ENCODE measurements at regions not wholly inside any gene's neighbourhood (a gene's known extent, or its start where the extent isn't known, plus 50 kb on each side); places are given as distances from the start of the nearest gene placed in this dataset.
A peak's percentile ranks its signal among the peaks of the same experiment; 100 is the strongest.
"Not testable (repeated sequence)": the region's sequence is repeated elsewhere in the genome, so short reads cannot be mapped to it uniquely, and the experiment has no call there.

- ATAC-seq, result no peak
- H3K36me3 ChIP-seq, result no peaks in the 10 kb centered on the region
- H3K27ac ChIP-seq, result no peak overlapping the region
- WGBS, 2 donors (ENCODE audit: low coverage in 1 of 2), result 71 to 89% methylated on average over 1 to 2 of the region's 2 CpGs
- H3K27me3 ChIP-seq, result no peaks in the 10 kb centered on the region
- H3K4me1 ChIP-seq, result no peaks in the 10 kb centered on the region
- TF ChIP-seq POLR2A (IDR thresholded peaks at IDR 0.05) (no peak), CTCF (IDR thresholded peaks at IDR 0.05) (no peak), POLR2AphosphoS5 (IDR thresholded peaks at IDR 0.05) (no peak), EP300 (IDR thresholded peaks at IDR 0.05) (no peak)
- peaks cover 0 to 15% (median 0%) of the 10 kb centered on the region in 3 donors for H3K9me3 ChIP-seq
- H3K4me3 ChIP-seq, result no peak overlapping the region
These were observed 72.5 kb upstream of the KIAA0040 start for GRCh38 chr1:175265091-175265490.

DNA sequence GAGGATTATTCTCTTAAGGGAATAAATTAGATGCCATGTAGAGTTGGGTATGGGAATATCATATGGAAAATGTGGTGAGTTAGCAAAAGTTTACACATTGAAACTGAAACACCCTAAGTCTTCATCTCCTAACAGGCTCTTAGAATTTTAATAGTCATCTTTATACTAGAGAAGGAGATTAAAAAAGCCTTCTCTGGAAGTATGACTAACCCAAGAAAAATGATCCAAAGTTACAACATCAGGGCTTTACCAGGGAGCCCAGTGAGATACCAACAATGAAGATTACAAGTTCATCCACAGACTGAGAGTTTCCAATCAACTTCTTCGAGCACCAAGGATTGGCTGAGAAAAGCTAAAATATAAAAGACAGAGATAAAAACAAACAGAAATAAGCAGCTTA is 70.0 kb upstream of the KIAA0040 start:
- no peaks in the 10 kb centered on the region for H3K36me3 ChIP-seq
- peaks cover 0 to 15% (median 0%) of the 10 kb centered on the region in 3 donors for H3K9me3 ChIP-seq
- H3K4me1 ChIP-seq, result no peaks in the 10 kb centered on the region
- no peaks in the 10 kb centered on the region for H3K27me3 ChIP-seq
- H3K27ac ChIP-seq, result no peak overlapping the region
- TF ChIP-seq POLR2AphosphoS5 (IDR thresholded peaks at IDR 0.05), result no peak
- no peak for TF ChIP-seq EP300 (IDR thresholded peaks at IDR 0.05)
- TF ChIP-seq POLR2A (IDR thresholded peaks at IDR 0.05), result no peak
- TF ChIP-seq CTCF (IDR thresholded peaks at IDR 0.05), result no peak
- 89% methylated on average over 1 of the region's 1 CpG; no CpG with 5 or more reads in 1 of the 2 donors for WGBS, 2 donors (ENCODE audit: low coverage in 1 of 2)
- ATAC-seq, result peak; percentile 62
- no peak overlapping the region for H3K4me3 ChIP-seq

DNA sequence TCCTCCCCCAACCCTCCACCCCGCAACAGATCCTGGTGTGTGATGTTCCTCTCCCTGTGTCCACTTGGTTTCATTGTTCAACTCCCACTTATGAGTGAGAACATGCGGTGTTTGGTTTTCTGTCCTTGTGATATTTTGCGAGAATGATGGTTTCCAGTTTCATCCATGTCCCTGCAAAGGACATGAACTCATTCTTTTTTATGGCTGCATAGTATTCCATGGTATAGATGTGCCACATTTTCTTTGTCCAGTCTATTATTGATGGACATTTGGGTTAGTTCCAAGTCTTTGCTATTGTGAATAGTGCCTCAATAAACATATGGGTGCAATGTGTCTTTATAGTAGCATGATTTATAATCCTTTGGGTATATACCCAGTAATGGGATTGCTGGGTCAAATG is 63.7 kb upstream of the KIAA0040 start:
- H3K4me3 ChIP-seq, H3K27me3 ChIP-seq, ATAC-seq, H3K9me3 ChIP-seq, H3K27ac ChIP-seq, H3K4me1 ChIP-seq, H3K36me3 ChIP-seq: not testable (repeated sequence)
- 81 to 88% methylated on average over 3 of the region's 3 CpGs for WGBS, 2 donors (ENCODE audit: low coverage in 1 of 2)

DNA sequence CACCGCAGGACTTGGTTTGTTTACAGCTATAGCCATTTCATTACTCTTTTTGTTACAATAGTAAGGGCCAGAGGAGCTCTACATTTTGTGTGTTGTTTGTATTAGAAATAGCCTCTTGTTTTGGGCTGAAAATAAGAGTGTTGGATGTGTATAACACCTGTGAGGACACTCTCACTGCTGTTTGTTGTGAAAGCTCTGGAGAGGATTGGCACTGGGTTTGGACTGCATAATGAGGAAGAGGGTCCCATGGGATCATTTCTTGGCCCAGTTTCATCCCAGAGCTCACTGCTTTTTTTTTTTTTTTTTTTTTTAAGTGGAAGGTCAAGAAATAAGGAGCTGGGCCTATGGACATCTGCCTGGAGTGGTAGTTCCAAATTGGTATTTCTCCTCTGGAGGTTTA is 61.6 kb upstream of the KIAA0040 start:
- no peak overlapping the region for H3K4me3 ChIP-seq
- no peak overlapping the region for H3K27ac ChIP-seq
- peak; percentile 44 for ATAC-seq
- 100% methylated on average over 1 of the region's 1 CpG; no CpG with 5 or more reads in 1 of the 2 donors for WGBS, 2 donors (ENCODE audit: low coverage in 1 of 2)
- TF ChIP-seq POLR2AphosphoS5 (IDR thresholded peaks at IDR 0.05), result no peak
- no peak for TF ChIP-seq EP300 (IDR thresholded peaks at IDR 0.05)
- TF ChIP-seq CTCF (IDR thresholded peaks at IDR 0.05), result no peak
- no peak for TF ChIP-seq POLR2A (IDR thresholded peaks at IDR 0.05)
- H3K36me3 ChIP-seq, result no peaks in the 10 kb centered on the region
- no peaks in the 10 kb centered on the region for H3K4me1 ChIP-seq
- no peaks in the 10 kb centered on the region for H3K27me3 ChIP-seq
- no peaks in the 10 kb centered on the region for H3K9me3 ChIP-seq

DNA sequence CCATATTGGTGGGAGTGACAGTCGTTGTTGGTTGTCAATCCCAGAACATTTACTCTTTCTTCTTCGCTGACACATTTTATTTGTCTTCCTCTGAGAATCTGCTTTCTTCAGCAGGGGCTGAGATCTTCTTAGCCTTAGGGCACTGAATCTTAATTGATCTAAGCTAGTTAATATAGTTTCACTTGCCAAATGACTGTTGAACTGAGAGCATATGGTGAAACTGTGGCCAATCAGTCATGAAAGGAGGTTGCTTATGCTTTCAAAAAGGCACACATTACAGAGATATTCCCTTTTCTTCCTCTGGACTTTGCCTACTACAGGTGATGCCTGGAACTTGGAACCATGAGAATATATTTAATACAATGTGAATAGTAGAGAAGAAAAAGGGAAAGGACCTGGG is 60.0 kb upstream of the KIAA0040 start:
- H3K4me3 ChIP-seq, result no peak overlapping the region
- H3K9me3 ChIP-seq, result no peaks in the 10 kb centered on the region
- H3K27me3 ChIP-seq, result no peaks in the 10 kb centered on the region
- H3K27ac ChIP-seq, result no peak overlapping the region
- TF ChIP-seq EP300 (IDR thresholded peaks at IDR 0.05) (no peak), POLR2AphosphoS5 (IDR thresholded peaks at IDR 0.05) (no peak), POLR2A (IDR thresholded peaks at IDR 0.05) (no peak), CTCF (IDR thresholded peaks at IDR 0.05) (no peak)
- no peaks in the 10 kb centered on the region for H3K36me3 ChIP-seq
- 81 to 82% methylated on average over 2 of the region's 2 CpGs for WGBS, 2 donors (ENCODE audit: low coverage in 1 of 2)
- no peak for ATAC-seq
- H3K4me1 ChIP-seq, result no peaks in the 10 kb centered on the region
